SIG-M5 treated with dmso at 0.1 percent for 504 hours (cell line): ENCODE measurements at regions not wholly inside any gene's neighbourhood (a gene's known extent, or its start where the extent isn't known, plus 50 kb on each side); places are given as distances from the start of the nearest gene placed in this dataset.
A peak's percentile ranks its signal among the peaks of the same experiment; 100 is the strongest.
"Not testable (repeated sequence)": the region's sequence is repeated elsewhere in the genome, so short reads cannot be mapped to it uniquely, and the experiment has no call there.

Experiments used
- DNase-seq: peaks from one replicate; lab custom pipeline; 2025; ENCODE audit not compliant: unreplicated experiment; lab: John Stamatoyannopoulos, UW

DNA sequence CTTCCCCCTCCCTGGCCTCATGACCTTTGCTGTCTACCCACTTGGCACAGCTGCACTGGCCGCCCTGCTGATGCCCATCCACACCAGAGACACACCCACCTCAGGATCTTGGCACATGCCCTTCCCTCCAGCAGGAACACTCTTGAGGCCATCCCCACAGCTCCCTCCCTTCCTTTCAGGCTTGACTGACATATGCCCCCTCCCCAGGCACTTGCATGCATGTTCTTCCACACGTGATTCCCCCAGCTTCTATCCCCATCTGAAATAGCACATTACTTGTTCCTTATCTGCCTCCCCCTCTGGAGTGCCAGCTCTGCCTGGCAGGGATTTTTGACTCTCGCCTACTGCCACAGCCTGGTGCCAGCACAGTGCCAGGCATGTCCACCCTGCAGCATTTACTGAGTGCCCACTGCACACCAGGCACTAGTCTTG, 98.5 kb upstream of the SLC25A33 start:
- DNase-seq: no peak

DNA sequence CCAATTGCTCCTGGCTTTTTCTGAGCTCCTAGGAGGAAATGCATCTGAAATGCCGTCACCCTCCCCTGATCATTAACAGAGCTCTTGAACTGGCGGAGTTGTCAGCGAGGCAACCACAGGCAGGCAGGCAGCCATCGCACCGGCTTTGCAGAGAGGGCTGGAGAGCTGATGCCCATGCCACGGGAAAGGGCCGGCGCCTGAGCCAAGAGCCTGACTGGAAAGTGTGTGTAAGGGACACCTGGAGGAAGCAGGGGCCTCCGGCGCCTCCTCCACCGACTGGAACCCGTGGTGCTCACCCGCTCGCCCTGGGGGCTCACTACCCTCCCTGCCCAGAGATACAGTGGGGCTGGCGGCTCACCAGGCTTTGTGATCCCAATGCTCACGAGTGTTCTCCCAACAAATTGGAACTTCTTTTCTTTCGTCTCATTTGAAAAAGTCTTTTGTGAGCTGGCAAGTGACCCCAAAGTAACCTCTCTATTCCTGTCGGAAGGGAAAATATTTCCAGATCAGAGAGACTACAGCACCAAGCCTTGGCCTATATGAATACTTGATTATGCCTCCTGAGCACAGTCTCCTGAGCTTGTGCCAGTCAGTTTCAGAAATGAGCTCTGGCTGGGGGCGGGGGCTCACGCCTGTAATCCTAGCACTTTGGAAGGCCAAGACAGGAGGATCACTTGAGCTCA, 97.7 kb upstream of the SLC25A33 start:
- no peak for DNase-seq

DNA sequence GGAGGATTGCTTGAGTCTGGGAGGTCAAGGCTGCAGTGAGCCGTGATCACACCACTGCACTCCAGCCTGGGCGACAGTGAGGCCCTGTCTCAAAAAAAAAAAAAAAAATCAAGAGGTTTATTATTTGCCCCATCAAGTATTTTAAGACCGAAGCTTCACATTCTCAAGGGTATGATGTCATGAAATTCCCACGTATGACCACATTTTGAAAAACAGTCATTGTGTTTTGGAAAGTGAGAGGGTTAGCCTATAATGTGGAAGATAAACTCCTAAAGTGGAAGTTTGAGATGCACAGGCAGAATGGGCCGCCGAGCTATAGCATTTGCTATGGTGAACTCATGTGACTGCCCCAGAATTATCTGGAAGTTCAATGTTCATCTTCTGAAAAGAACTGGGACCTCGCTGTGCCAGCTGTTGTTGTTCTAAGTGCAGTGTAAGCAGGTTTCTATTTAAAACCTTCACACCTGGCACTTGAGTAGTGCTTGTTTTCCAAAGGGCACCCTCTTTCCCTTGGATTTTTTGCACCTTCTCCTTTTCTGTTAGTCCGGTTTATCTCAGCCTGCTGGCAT, 96.9 kb upstream of the SLC25A33 start:
- no peak for DNase-seq

GRCh38 chr1:9442986-9443385, 96.3 kb upstream of the SLC25A33 start:
- no peak for DNase-seq

GRCh38 chr1:9443913-9444445, 95.3 kb upstream of the SLC25A33 start:
- no peak for DNase-seq

GRCh38 chr1:9444532-9444931, 94.7 kb upstream of the SLC25A33 start:
- DNase-seq: no peak

- DNase-seq: not testable (repeated sequence)
Observed at GRCh38 chr1:9445081-9445480, 94.2 kb upstream of the SLC25A33 start.

GRCh38 chr1:9447215-9447960, 91.9 kb upstream of the SLC25A33 start:
- DNase-seq: no peak

DNA sequence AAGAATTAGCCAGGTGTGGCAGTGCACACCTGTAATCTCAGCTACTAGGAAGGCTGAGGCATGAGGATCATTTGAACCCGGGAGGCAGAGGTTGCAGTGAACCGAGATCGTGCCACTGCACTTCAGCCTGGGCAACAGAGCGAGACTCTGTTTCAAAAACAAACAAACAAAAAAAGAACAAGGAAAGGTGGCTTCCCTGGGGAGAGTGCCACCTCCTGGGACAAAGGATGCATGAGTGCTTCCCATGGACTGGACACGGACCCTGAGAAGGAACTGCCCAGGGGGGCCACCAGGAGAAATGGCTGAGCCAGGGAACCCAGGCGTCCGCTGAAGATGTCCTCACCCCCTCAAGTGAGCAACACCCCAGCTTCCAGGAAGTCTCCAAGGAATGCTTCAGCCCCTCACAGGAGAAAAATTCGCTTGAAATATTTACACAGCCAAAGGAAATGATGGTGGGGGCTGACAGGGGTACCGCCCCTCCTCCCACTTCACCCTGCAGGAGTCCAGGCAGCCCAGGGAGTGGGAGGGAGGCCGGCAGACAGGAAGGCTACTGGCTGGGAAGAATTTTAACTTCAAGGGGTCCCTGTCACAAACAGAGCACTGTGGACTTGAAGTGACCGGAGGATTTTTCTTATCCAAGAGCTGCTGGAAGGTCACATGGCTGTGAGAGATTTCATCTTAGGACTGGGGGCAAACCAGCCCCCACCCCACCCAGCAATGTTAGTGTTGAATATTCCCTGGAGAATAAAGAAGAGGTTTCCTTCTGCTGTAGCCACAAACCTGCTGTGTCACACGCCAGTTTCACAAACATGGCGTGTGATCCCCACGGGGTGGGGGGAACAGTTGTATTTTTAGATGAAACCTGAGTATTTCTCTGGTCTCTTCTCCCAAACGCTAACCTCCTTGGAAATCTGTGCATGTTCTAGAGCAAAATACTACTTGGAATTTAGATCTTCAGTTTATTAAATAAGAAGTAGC, 90.8 kb upstream of the SLC25A33 start:
- no peak for DNase-seq

- DNase-seq: no peak
Observed at GRCh38 chr1:9449110-9449627, 90.1 kb upstream of the SLC25A33 start.

DNA sequence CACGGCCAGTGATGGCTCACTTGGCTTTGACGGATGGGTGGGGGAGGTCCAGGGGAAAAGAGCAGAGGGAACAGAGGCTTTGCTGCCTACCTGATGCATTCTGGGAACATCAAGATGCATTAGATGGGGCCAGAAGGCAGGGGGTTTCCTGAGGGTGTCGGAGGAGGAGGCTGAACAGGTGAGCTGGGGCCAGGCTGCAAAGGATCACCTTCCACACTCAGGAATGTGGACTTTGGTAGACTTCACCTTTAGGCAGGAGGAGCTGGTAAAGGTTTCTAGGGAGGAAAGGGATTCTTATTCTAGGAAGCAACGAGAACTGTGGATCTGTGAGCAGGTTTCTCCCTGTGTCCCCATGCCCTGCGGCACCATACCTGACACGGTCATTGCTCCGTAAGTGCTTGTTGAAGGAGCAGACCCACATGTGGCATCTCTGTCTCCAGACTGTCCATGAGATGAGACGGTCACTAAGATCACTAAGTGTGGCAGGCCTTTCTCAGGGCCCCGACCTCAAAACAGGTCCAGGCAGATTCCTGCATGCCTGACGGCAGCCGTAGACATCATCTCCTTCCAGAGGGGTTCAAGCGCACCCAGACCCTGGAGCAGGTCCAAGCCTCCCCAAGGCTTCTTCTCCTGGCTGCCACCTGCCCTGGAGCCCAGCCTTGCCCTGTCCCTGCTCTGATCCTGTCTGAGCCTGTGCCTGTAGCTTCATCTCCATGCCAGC, 89.1 kb upstream of the SLC25A33 start:
- DNase-seq: no peak

- DNase-seq: no peak
Observed at GRCh38 chr1:9451081-9451480, 88.2 kb upstream of the SLC25A33 start.

DNA sequence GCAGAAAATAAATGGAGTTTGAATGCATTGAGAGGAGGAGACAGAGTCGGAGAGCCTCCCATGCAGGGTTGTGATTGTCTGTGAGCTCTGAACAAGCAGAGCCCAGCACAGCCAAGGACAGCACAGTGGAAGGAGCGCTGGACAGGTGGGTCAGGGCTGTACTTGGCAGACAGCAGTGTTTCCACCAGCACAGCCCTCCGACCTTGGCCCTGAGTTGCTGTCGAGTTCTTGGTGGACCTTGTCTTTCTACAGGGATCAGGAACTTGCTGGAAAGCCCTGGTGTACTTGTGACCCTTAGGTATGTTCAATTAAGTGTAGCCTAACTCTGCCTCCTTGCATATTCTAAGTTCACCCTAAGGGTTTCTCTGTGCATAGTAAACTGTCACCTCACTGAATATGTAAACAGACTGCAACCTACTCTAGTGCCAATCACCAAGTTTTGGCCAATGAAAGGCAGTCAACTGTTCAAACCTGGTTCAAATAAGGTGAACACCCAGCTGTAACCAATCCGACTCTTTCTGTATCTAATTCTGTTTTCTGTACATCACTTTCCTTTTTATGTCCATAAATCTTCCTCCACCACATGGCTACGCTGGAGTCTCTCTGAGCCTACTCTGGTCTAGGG, 86.6 kb upstream of the SLC25A33 start:
- no peak for DNase-seq

GRCh38 chr1:9453375-9453774, 85.9 kb upstream of the SLC25A33 start:
- DNase-seq: no peak

GRCh38 chr1:9453779-9454418, 85.4 kb upstream of the SLC25A33 start:
- no peak for DNase-seq

GRCh38 chr1:9454494-9455066, 84.7 kb upstream of the SLC25A33 start:
- no peak for DNase-seq

GRCh38 chr1:9455487-9456234, 83.6 kb upstream of the SLC25A33 start:
- DNase-seq: peak; percentile 23

GRCh38 chr1:9456833-9457232, 82.4 kb upstream of the SLC25A33 start:
- DNase-seq: no peak
